Upper lobe of left lung (tissue), 6 donors: ENCODE measurements at regions not wholly inside any gene's neighbourhood (a gene's known extent, or its start where the extent isn't known, plus 50 kb on each side); places are given as distances from the start of the nearest gene placed in this dataset.

Source experiments
- ATAC-seq, 2 donors: fragments of 200-7000 bp; cut with Tn5 transposase; one replicate each; pipeline ENCODE4 v1.9.1; 2022; ENCODE audit warnings: mild to moderate bottlenecking in 2 of 2, moderate library complexity in 2 of 2; ENCODE audit not compliant: low FRiP score in 2 of 2
- DNase-seq, 2 donors: peaks; one replicate each; pipeline ENCODE4 v3.0.0-alpha.2; 2019 to 2020
- H3K27ac ChIP-seq, 4 donors: fragments of 200-600 bp; sonication (generic); one replicate each; pipeline ENCODE4 v1.5.1; 2016 to 2019
- H3K27me3 ChIP-seq, 4 donors: fragments of 200-600 bp; sonication (generic); one replicate each; pipeline ENCODE4 v1.5.1; 2017 to 2019
- H3K36me3 ChIP-seq, 4 donors: fragments of 200-600 bp; sonication (generic); one replicate each; pipeline ENCODE4 v1.5.1; 2016 to 2019
- H3K4me1 ChIP-seq, 4 donors: fragments of 200-600 bp; sonication (generic); one replicate each; pipeline ENCODE4 v1.5.1; 2018 to 2019
- H3K4me3 ChIP-seq, 4 donors: fragments of 200-600 bp; sonication (generic); one replicate each; pipeline ENCODE4 v1.5.1; 2017 to 2019; ENCODE audit warnings: mild to moderate bottlenecking in 2 of 4, moderate library complexity in 1 of 4
- H3K9me3 ChIP-seq, 4 donors: fragments of 200-600 bp; sonication (generic); one replicate each; pipeline ENCODE4 v1.5.1; 2018 to 2019
- CTCF ChIP-seq, 6 experiments: fragments of 450-650 bp in 4 of 6; fragments of 200-600 bp in 2 of 6; sonication (generic) in 2 of 6; IDR thresholded peaks; one replicate each; pipeline ENCODE4 v1.5.1; 2016 to 2019; ENCODE audit warnings: antibody characterized with exemption in 6 of 6
- EP300 ChIP-seq, 4 donors: sonication (generic); formaldehyde crosslinking; IDR thresholded peaks; one replicate each; pipeline ENCODE4 v1.5.1; 2017; ENCODE audit warnings: antibody characterized with exemption in 4 of 4, control low read depth in 2 of 4
- POLR2A ChIP-seq, 4 donors: fragments of 450-650 bp; IDR thresholded peaks; one replicate each; pipeline ENCODE4 v1.5.1; 2016 to 2017; ENCODE audit warnings: antibody characterized with exemption in 4 of 4, mild to moderate bottlenecking in 2 of 4
- POLR2AphosphoS5 ChIP-seq, 2 donors: sonication (generic); formaldehyde crosslinking; IDR thresholded peaks; one replicate each; pipeline ENCODE4 v1.5.1; 2017; ENCODE audit warnings: antibody characterized with exemption in 2 of 2
- WGBS, 2 donors: methylation state at CpG; one replicate each; pipeline ENCODE4 v1.1.5; 2017 to 2018; 5-methylcytosine and 5-hydroxymethylcytosine counted together
- donor health status: DM: no; HTN: no; CAD: no; lungs with moderate emphysema.
- donor health status: DM: no; HTN: yes; CAD: no; lungs with severe emphysema.

- Histone ChIP-seq H3K4me1 (no peaks in the 10 kb centered on the region), H3K4me3 (no peak overlapping the region), H3K27me3 (no peaks in the 10 kb centered on the region), H3K9me3 (peaks cover 0 to 2% (median 0%) of the 10 kb centered on the region in 4 donors), H3K27ac (no peak overlapping the region), H3K36me3 (no peaks in the 10 kb centered on the region)
- DNase-seq (no peak), ATAC-seq (no peak)
- no peak for TF ChIP-seq CTCF (IDR thresholded peaks at IDR 0.05)
- no peak for TF ChIP-seq POLR2A (IDR thresholded peaks at IDR 0.05)
- no peak for TF ChIP-seq EP300 (IDR thresholded peaks at IDR 0.05)
- no peak for TF ChIP-seq POLR2AphosphoS5 (IDR thresholded peaks at IDR 0.05)
- 84 to 86% methylated on average over 3 of the region's 3 CpGs for WGBS, 2 donors
These were observed 361.0 kb upstream of the SULF2 start for GRCh38 chr20:48146308-48146707.

DNA sequence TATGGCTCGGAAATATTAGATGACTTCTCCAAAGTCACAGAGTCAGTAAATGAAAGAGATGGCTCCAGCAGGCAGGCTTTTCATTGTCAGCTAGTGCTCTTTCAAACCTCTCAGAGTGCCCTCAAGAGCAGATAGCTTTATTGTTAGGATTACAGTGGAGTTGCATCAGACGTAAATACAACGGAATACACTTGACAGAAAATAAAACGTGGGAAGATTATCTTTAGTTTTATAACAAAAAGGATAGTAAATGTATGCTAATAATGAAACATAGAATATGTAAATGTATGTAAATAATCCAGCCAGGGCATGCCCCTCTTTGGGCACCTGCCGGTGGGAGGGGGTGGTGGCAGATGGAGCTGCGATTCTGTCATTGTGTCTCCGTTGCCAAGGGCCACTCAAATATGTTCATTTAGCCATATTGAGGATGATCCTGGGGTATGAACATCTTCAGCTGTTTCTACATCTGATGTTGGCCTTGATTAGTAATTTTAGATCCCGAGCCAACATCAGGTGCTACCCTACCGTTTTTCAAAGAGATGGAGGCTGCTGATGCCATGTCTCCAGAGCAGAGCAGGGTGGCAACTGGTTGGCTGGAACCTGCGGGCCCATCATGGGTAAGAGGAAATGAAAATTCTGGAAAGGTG is 358.3 kb upstream of the SULF2 start:
- no peaks in the 10 kb centered on the region for H3K27me3 ChIP-seq
- TF ChIP-seq POLR2AphosphoS5 (IDR thresholded peaks at IDR 0.05) (no peak), POLR2A (IDR thresholded peaks at IDR 0.05) (no peak), CTCF (IDR thresholded peaks at IDR 0.05) (no peak), EP300 (IDR thresholded peaks at IDR 0.05) (no peak)
- no peak overlapping the region for H3K4me3 ChIP-seq
- H3K4me1 ChIP-seq = peaks cover 0 to 4% (median 0%) of the 10 kb centered on the region in 4 donors
- peaks cover 0 to 5% (median 0%) of the 10 kb centered on the region in 4 donors for H3K9me3 ChIP-seq
- no peak overlapping the region for H3K27ac ChIP-seq
- ATAC-seq (no peak), DNase-seq (no peak)
- WGBS, 2 donors = 78 to 85% methylated on average over 10 of the region's 10 CpGs
- H3K36me3 ChIP-seq = no peaks in the 10 kb centered on the region

- no peak for TF ChIP-seq EP300 (IDR thresholded peaks at IDR 0.05)
- no peak for TF ChIP-seq CTCF (IDR thresholded peaks at IDR 0.05)
- no peak for TF ChIP-seq POLR2AphosphoS5 (IDR thresholded peaks at IDR 0.05)
- TF ChIP-seq POLR2A (IDR thresholded peaks at IDR 0.05) = no peak
- DNase-seq = no peak
- WGBS, 2 donors = 63 to 70% methylated on average over 6 of the region's 6 CpGs
These were observed 357.2 kb upstream of the SULF2 start for GRCh38 chr20:48142516-48142773.

DNA sequence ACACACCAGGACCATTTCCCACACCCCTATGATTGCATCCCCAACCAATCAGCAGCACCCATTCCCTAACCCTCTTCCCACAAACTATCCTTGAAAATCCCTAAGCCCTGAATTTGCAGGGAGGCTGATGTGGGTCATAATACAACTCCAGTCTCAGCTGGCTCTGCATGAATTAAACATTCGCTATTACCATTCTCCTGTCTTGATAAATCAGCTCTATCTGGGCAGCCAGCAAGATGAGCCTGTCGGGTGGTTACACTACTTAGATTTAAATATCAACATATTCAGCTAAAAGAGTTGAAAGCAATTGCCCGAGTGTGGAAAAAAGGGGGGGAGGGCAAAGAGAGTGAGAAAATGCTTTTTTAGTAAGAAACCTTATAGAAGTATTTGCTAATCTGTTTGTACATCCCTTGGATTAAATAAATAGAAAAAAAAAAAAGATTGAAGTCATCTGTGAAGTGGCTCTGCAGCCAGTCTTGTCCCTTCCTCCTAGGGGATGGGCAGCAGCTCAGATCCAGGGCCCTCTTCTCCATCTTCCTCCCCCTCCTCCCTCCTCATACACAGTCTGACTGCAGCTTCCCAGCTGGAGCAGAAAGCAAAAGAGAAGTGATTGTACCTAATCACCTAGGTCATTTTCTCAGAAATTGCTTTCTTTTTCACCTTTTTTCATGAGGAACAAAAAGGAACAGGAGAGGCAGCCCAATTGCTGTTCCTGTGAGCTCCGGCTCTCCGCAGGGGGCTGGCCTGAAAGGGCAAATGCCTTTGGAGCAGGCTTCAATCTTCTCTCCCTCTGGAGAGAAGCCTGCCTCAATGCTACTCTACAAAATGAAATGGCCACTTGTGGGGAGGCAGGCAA is 356.6 kb upstream of the SULF2 start:
- no peak for ATAC-seq
- Histone ChIP-seq H3K27ac (no peak overlapping the region), H3K4me3 (no peak overlapping the region), H3K27me3 (no peaks in the 10 kb centered on the region), H3K36me3 (no peaks in the 10 kb centered on the region), H3K9me3 (peaks cover 0 to 5% (median 0%) of the 10 kb centered on the region in 4 donors), H3K4me1 (peaks cover 0 to 4% (median 0%) of the 10 kb centered on the region in 4 donors)
- TF ChIP-seq POLR2A (IDR thresholded peaks at IDR 0.05) (no peak), CTCF (IDR thresholded peaks at IDR 0.05) (no peak), POLR2AphosphoS5 (IDR thresholded peaks at IDR 0.05) (no peak), EP300 (IDR thresholded peaks at IDR 0.05) (no peak)
- DNase-seq = no peak
- WGBS, 2 donors = 64% methylated on average over 5 of the region's 5 CpGs

More at GRCh38 chr20:48142516-48142773, 357.2 kb upstream of the SULF2 start:
- Histone ChIP-seq H3K9me3 (peaks cover 0 to 5% (median 0%) of the 10 kb centered on the region in 4 donors), H3K36me3 (no peaks in the 10 kb centered on the region), H3K27ac (no peak overlapping the region), H3K4me1 (peaks cover 0 to 4% (median 0%) of the 10 kb centered on the region in 4 donors), H3K4me3 (no peak overlapping the region), H3K27me3 (no peaks in the 10 kb centered on the region)
- no peak for ATAC-seq
